ENCODE measurements at regions not wholly inside any gene's neighbourhood (a gene's known extent, or its start where the extent isn't known, plus 50 kb on each side); places are given as distances from the start of the nearest gene placed in this dataset.
A peak's percentile ranks its signal among the peaks of the same experiment; 100 is the strongest.
"Not testable (repeated sequence)": the region's sequence is repeated elsewhere in the genome, so short reads cannot be mapped to it uniquely, and the experiment has no call there.

DNA sequence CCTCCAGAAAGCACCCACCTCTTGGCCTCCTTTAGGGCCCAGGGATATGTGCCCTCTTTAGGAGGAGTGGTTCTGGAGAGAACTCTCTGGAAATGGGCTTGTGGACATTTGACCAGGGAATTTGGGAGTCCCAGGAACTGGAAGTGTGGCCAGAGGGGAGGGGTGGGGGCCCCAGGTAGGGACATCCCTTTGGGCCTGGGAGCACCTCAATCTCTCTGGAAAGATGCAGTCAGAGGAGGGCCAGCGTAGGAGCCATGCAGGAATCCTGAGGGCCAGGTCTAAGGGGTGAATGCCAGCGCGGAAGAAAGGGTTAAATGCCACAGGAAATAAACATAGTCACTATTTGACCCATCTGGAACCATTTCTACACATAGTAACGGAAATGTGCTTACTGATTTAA, 50.3 kb upstream of the ITGA11 start:
- no peak for DNase-seq (ENCODE audit: low read depth)

GRCh38 chr15:68483165-68483564, 51.2 kb upstream of the ITGA11 start:
- no peak for DNase-seq (ENCODE audit: low read depth)

GRCh38 chr15:68484220-68484619, 52.3 kb upstream of the ITGA11 start:
- no peak for DNase-seq (ENCODE audit: low read depth)

- no peak for DNase-seq (ENCODE audit: low read depth)
These were observed 52.9 kb upstream of the ITGA11 start for GRCh38 chr15:68484696-68485400.

- no peak for DNase-seq (ENCODE audit: low read depth)
These were observed 53.9 kb upstream of the ITGA11 start for GRCh38 chr15:68485721-68486360.

GRCh38 chr15:68487087-68487843, 55.3 kb upstream of the ITGA11 start:
- DNase-seq (ENCODE audit: low read depth) = peak; percentile 54

GRCh38 chr15:68488290-68488689, 56.3 kb upstream of the ITGA11 start:
- no peak for DNase-seq (ENCODE audit: low read depth)

DNA sequence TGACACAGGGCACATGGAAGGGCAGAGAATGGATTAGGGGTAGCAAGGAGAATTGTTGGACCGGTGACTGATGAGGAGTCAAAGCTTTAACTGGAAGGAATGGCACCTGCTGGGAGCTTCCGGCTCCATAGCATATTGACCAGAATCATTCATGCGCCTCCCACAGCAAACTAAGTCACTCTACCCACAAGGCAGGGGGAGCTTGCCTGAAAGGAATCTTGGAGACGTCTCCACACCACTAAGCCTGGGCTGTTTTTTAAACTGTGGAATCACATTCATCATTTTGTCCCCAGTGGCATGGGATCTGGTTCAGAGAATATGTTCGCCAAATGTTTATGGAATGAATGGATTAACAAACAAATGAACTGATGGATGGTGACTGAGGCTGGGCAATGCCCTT, 57.0 kb upstream of the ITGA11 start:
- DNase-seq (ENCODE audit: low read depth) = peak; percentile 88

DNA sequence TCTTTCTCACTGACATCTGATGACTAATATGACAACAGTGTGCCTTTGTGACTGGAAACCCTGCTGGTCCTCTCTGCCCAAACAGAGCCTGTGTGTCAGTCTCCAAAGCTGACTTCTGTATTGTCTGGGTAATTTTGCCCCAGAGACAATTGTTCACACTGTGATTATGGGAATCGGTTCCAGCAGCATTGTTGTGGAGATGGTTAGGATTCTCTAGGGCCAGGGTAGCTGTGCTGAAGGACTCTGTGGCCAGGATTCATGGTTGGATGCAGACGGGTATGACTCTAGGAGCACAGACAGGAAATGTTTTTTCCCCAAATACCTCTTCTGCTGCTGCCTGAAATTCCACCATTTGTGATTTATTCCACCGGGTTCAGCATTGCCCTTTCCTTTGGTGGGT, 57.5 kb upstream of the ITGA11 start:
- peak; percentile 89 for DNase-seq (ENCODE audit: low read depth)

- DNase-seq (ENCODE audit: low read depth) = no peak
These were observed 59.6 kb upstream of the ITGA11 start for GRCh38 chr15:68491415-68492106.

DNA sequence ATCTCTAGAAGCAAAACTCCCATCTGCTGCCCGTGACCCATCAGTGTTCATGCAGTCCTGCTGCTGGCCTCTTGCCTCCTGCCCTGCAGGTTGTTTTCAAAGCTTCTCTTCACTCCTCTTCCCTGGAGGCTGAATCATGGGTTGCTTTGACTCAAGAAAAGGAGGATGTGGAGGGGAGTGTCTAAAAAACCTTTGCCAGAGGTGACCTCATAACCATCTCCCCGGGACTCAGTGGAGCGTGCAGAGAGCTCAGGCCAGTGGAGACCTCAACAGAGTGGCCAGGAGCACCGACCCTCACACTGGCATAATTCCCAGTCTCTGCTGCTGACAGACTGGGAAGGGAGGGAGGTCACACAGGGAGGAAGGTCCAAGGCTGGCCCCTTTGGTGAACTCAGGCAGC, 60.9 kb upstream of the ITGA11 start:
- DNase-seq (ENCODE audit: low read depth) = peak; percentile 83

GRCh38 chr15:68493629-68494028, 61.7 kb upstream of the ITGA11 start:
- no peak for DNase-seq (ENCODE audit: low read depth)

- DNase-seq (ENCODE audit: low read depth) = peak; percentile 37
These were observed 62.7 kb upstream of the ITGA11 start for GRCh38 chr15:68494573-68495110.

DNA sequence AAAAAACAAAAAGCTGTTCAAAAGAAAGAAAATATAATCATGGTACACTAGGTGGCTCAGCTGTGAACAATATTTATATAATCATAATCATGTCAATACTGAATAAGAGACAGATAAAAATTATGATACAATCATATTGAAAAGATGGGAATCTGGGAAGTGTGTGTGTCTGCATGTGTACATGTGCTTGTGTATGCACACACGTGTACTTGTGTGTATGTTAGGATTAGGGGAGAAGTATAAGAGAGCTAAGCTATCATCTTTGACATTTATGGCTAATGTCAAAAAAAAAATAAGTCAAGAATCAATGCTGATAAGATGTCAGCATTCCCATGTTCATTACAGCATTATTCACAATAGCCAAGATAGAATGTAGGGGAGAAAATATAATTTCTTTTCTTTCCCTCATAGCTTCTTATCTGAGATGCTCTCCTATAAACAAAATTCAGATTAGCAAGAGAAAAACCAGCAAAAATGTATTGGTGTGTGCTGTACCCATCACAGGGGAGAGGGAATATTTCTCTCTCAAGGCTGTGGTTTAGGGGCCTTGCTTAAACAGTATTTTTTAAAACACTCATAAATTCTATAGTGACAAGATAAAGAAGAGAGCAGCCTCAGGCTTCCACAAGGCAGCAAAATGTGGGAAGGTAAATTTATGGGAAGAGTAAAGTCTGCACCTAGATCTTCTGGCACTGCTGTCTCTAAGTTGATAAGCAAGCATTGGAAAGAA, 63.4 kb upstream of the ITGA11 start:
- DNase-seq (ENCODE audit: low read depth) = no peak

GRCh38 chr15:68495981-68496705, 64.2 kb upstream of the ITGA11 start:
- DNase-seq (ENCODE audit: low read depth) = no peak

GRCh38 chr15:68496751-68497150, 64.8 kb upstream of the ITGA11 start:
- DNase-seq (ENCODE audit: low read depth) = not testable (repeated sequence)

GRCh38 chr15:68497206-68497910, 65.4 kb upstream of the ITGA11 start:
- DNase-seq (ENCODE audit: low read depth) = peak; percentile 81

- no peak for DNase-seq (ENCODE audit: low read depth)
These were observed 66.1 kb upstream of the ITGA11 start for GRCh38 chr15:68498076-68498475.

DNA sequence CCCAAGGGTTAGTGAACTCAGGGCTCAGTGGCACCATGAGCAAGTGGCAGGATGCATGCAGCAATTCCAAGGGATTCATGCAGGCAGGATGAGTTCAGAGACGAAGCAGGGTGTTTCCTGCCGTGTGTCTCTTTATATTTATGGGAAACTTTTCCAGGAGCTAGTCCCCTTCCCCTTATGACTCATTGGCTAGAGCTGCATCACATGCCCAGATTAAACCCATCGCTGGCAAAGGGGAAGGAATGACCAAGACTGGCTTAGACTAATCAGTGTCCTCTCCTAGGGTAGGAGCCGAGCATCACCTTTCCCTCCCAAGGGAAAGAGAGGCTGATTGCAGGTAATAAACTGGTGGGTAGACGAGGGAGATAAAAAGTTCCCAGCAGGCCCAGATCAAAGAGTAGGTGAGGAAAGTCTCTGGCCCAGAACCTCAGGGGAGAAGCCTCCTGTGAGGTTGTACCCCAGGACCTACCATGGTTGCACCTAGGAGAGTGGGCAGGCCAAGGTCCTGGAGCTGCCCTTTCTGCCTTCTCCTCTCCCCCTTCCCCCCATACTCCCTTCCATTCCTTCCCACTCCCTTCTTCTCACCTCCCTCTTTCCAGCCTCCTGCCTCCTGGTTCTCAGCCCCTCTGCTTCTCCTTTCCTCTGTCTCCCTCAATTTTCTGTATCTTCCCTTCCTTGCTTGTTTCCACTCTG, 67.8 kb upstream of the ITGA11 start:
- no peak for DNase-seq (ENCODE audit: low read depth)
